GM19193 (cell line): ENCODE measurements at regions not wholly inside any gene's neighbourhood (a gene's known extent, or its start where the extent isn't known, plus 50 kb on each side); places are given as distances from the start of the nearest gene placed in this dataset.

Experiments used
- POLR2A ChIP-seq: IDR thresholded peaks from 4 replicates; pipeline ENCODE4 v1.6.1; 2011; ENCODE audit not compliant: insufficient read depth, insufficient read length; ENCODE audit errors: extremely low read depth

DNA sequence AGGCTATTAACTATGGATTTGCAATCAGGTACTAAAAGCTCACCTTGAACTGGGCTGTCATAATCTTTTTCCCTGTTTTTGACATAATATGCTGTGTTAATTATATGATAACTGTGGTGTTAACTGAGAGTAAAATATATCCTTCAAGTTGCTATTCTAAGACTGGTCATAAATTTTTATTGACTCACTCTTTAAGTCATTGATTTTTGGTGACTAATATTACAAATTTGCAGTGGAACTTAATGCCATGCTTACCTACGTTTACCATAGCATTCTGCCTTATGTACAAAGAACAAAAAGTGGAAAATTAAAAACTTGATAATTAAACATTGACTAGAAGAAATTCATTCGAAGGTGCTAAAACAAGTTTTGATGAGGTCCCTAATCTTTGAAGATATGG, 872.4 kb downstream of the BRINP3 start:
- TF ChIP-seq POLR2A: no peak

DNA sequence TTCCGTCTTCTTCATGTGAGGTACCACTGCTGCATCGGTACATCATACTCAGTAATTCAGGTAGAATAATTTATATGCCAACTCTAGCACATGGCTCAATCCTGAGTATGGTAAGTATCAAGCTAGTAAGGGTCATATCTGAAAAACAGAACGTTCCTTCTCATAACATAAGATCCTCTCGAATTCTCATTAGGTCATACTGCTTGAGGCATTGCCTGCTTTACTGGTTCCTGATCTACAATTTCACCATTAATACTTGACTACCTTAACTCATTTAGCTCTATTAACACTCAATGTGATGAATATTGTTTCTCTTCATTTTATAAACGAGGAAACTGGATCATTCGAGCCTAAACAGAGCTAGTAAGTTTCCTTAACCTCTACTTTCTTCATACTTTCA, 871.6 kb downstream of the BRINP3 start:
- TF ChIP-seq POLR2A: no peak

DNA sequence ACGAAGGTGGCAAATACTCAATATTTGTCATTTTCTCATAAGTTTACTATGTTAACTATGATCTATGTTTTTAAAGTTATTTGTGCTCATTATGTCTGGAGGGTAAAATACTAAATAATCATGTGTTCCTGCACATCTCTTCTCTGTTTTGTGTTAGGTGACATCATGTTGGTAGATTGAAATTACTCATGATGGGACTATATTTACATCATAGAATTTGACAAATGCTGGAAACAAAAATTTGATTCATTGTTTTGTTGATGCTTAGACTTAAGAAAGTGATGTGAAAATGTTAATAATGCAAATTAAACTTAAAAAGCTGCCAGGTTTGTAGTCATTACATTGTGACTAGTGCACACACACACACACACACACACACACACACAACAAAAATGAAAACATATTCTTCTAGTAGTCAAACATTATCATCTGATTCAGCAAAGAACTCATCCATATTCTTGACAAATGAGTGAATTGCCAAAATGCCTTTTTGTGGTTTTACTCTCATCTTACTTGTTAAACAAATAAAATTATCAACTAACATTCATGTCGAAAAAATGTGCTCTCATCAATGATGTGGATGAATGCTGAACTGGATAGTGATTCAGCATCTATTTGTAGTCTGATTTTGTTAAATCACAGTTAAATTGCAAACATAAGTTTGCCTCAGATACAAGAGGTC, 870.7 kb downstream of the BRINP3 start:
- no peak for TF ChIP-seq POLR2A

DNA sequence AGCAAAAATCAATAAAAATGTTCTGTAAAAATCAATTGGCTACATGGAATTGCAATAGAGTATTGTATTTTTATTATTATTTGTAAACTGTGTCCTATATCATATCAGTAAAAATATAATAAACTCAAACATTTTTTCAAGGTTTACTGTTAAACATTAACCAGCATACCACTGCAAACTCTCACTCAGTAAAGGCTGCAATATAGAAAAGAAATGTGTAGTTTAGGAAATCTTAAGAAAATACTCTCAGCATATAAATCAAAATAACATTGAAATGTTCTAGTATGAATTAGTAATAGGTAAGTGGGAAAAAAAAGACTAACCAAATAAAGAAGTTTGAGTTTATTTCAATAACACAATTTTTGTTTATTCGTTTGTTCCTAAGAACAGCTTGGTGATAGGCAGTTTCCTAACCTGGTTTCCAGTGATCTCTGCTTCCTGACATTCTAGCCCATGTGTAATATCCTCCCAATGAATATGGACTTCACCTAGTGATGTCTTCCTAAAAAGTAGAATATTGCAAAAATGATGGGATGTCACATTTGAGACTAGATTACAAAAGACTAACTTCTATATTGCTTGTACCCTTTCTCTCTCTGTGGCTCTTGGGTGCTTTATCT, 870.1 kb downstream of the BRINP3 start:
- no peak for TF ChIP-seq POLR2A

DNA sequence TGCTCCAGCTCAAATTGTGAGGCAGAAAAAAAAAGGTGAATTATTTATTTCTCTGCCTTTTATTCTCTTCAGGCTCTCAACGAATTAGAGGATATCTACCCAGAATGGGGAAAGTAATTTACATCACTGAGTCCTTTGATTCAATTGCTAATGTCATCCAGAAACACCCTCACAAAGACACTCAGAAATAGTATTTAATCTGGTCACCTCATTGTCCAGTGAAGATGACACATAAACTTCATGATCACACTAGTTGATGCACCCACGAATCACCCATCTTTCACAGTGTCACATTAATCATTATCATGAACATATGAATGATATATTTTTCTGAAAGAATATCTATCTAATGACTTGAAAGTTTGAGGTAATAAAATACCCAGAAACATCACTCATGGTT, 868.5 kb downstream of the BRINP3 start:
- TF ChIP-seq POLR2A: no peak

DNA sequence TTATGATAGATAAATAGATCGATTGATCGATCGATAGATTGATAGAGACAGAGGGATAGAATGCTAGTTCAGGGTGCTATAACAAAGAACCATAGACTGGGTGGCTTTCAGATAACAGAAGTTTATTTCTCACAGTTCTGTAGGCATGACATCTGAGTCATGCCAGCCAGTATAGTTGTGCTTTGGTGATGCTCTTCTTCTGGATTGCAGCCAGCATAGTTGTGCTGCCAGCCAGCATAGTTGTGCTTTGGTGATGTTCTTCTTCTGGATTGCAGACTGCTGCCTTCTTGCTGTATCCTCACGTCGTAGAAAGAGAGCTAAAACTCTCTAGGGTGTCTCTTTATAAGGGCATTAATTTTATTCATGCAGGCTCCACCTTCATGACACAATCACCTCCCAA, 860.8 kb downstream of the BRINP3 start:
- TF ChIP-seq POLR2A: no peak

DNA sequence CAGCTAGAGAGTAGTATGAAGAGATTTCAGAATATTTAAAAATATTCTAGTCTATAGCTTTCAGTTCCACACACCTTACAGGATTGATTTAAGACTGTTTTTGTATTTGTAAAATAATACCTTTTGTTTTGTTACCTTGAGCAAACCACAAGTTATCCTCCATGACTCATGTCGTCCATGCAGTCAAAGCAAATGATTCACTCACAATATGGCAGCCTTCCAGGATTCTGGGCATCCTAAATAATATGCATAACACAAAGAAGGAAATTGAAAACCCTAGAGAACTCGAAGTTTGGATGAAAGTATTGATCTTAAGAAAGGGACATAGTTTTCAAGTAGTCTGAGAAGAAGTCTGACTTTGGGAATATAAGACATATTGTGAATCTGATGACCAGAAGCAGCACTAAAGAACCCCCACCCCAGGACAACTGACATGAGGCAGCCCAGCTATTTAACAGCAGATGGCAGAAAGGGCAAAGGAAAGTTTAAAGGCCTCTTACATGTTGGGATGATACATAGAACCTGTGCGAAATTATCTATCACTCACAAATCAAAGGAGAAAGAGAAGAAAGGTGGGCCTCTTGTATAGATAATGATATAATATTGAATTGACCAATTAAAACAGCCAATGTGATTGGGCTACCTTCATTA, 857.9 kb downstream of the BRINP3 start:
- TF ChIP-seq POLR2A: no peak

DNA sequence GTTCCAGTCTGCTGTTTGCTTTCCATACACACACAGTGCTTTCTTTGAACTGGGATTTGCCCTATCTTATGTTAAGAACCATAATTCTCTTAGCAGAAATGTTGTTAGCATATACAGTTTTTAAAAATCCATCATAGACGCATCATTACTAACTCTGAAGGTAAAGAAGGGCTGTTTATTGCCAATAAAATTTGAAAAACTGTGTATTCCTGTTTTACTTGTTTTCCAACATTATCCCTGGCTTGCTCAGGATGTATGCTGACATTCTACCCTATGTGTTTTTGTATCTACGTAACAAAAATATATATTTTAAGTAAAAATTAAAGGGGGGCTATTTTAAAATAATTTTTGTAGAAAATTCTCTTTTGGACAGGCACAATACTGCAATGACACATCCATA, 857.2 kb downstream of the BRINP3 start:
- TF ChIP-seq POLR2A: no peak

DNA sequence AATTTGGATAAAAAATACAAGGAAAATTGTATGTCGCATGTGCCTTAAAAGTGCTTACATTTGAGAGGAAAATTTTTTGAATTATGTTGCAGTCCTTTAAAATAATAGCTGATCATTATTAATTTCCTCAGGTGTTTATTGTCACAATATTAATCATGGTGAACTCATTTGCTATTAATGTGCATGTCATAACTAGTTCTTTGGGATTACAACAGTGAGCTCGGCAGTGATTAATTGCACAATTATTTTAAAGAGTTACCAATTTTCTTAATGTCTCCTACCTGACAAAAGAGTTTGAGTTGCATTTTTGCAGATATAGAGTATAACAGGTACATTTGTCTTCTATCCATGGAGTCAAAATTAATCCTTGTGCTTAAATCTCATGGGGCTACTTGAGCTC, 854.3 kb downstream of the BRINP3 start:
- no peak for TF ChIP-seq POLR2A

DNA sequence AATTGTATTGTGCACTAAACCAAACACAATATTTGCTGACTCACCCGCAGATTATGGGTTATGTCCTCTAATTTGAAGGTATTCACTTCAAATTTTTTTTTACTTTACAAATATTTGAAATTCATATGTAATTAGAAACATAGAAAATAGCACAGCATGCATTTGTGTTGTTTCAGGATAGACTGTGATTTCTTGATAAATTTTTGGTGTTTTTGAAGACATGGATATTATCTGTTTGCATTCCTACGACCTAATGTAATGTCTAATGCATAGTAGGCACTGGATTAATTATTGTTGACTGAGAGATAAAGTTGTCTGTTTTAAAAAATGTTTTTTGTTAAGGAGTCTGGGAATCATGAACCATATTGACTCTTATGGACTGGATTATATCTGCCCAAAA, 850.2 kb downstream of the BRINP3 start:
- no peak for TF ChIP-seq POLR2A

DNA sequence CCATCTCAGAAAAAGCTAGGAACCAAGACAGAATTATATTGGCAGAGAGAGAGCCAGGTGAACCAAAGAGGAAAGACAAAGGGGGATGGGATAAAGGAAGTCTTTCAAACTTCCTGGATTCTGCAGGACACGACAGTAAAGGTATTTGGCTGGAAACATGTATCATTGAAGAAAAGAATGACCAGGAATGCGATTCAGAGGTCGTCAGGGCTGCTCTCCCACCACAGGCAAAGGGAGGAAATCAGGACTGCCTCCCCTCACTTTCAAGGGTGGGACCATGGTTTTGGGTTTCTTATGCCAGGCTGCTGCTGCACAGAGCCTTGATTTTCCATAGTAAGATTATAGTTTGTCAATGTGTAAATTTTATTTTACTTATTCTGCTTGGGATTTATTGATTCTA, 848.8 kb downstream of the BRINP3 start:
- no peak for TF ChIP-seq POLR2A

DNA sequence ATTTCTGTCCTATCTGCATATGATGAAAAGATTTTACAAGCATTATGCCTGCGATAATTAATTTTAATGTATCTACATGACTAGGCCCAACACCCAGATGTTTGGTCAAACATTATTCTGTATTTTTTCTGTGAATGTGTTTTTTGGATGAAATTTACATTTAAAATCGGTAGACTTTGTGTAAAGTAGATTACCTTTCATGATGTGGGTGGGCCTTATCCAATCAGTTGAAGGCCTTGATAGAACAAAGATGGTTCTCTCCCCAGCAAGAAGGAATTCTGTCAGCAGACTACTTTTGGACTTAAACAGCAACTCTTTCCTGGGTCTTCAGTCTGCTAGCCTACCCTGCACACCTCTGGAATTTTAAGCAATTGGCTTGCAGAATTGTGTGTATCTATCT, 844.0 kb downstream of the BRINP3 start:
- TF ChIP-seq POLR2A: no peak

DNA sequence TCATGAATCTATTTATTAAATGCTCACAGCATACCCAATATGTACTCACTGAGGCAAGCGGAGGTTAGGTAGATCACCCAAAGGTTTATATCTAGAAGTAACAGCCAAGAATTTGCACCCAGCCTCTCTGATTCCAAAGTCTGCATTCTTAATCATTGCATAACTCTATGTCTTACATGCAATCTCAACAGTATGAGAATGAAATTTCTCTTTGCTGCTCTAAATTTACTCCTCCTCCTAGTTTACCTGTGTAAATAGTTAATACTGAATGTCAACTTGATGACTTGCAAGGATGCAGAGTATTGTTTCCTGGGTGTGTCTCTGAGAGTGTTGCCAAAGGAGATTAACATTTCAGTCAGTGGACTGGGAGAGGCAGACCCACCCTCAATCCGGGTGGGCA, 840.6 kb downstream of the BRINP3 start:
- TF ChIP-seq POLR2A: no peak

DNA sequence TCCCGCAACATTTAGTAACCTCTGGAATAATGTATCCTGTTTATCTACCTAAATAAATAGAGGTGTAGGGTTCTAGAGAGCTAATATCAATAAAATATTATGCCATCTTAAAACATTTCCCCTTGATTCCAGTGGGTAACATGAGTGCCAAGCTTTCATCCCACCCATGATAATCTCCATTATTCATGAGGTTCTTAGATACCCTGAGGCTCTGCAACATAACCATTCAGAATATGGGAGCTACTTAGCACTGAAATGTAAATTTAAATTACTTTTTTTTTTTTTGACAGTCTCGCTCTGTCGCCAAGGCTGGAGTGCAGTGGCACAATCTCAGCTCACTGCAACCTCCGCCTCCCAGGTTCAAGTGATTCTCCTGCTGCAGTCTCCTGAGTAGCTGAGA, 832.7 kb downstream of the BRINP3 start:
- TF ChIP-seq POLR2A: no peak

DNA sequence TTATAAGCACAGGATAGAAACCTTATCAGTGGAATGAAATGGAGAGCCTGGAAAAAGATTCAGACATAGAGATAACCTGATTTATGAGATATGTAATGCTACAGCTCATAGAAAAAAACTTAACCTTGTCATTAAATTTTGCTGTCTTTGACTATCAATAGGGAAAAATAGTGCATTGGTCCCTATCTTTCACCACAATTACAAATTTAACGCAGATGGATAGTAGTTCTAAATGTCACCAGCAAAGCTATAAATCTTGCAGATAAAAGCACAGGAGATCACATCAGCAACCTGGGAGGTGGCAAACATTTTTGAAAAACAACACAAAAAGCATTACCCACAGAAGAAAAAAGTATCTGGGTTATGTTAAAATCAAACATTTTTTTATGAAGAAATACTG, 831.6 kb downstream of the BRINP3 start:
- no peak for TF ChIP-seq POLR2A

DNA sequence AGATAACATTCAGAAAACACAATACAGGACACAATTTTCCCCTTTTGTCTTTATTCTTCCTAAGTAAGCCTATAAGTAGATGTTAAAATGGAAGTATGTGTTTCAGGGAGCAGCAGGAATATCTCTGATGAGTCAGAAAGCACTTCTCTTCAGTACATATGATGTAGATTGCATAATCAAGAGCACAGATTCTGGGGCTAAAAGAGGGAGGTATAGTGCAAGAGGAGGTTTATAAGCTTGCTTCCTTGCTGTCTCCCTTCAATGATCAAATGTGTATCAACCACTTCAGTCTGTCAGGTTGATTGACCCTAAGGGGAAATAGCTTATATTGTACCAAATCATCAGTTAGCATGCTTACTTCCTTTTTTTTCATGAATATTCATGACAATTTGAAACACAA, 822.8 kb downstream of the BRINP3 start:
- no peak for TF ChIP-seq POLR2A
